ENCODE measurements at regions not wholly inside any gene's neighbourhood (a gene's known extent, or its start where the extent isn't known, plus 50 kb on each side); places are given as distances from the start of the nearest gene placed in this dataset.

- intact Hi-C loops (cut with micrococcal nuclease; ENCODE audit: unreplicated experiment), result no loop called here
- Histone ChIP-seq H3K4me3 (ENCODE audit: low read depth, low read length) (no peak overlapping the region), H3K27me3 (replicated peaks; ENCODE audit: control insufficient read depth, insufficient read depth, low read length) (no peaks in the 10 kb centered on the region), H3K4me1 (peaks cover 20% of the 10 kb centered on the region), H3K36me3 (ENCODE audit: control insufficient read depth, insufficient read depth, low read length) (no peaks in the 10 kb centered on the region), H3K9me3 (no peaks in the 10 kb centered on the region)
- peaks cover 19% of the 10 kb centered on the region for H3K4me1 Mint-ChIP-seq (ENCODE audit: low read depth, unreplicated experiment)
- DNase-seq, result no peak
- POLR2A ChIA-PET, result no interaction called here
- H3K9me3 Mint-ChIP-seq (ENCODE audit: unreplicated experiment), result peaks cover 9% of the 10 kb centered on the region
- H3K27ac Mint-ChIP-seq (ENCODE audit: unreplicated experiment), result no peak overlapping the region
- H3K4me3 Mint-ChIP-seq (ENCODE audit: unreplicated experiment), result no peak overlapping the region
- CTCF ChIA-PET, result no interaction called here
- H3K27me3 Mint-ChIP-seq (ENCODE audit: insufficient read depth, unreplicated experiment), result no peaks in the 10 kb centered on the region
- no TSS peak for BruUV-seq (replicated peaks)
- H3K36me3 Mint-ChIP-seq (ENCODE audit: insufficient read depth, unreplicated experiment), result no peaks in the 10 kb centered on the region
- TF ChIP-seq, protein P1, sequence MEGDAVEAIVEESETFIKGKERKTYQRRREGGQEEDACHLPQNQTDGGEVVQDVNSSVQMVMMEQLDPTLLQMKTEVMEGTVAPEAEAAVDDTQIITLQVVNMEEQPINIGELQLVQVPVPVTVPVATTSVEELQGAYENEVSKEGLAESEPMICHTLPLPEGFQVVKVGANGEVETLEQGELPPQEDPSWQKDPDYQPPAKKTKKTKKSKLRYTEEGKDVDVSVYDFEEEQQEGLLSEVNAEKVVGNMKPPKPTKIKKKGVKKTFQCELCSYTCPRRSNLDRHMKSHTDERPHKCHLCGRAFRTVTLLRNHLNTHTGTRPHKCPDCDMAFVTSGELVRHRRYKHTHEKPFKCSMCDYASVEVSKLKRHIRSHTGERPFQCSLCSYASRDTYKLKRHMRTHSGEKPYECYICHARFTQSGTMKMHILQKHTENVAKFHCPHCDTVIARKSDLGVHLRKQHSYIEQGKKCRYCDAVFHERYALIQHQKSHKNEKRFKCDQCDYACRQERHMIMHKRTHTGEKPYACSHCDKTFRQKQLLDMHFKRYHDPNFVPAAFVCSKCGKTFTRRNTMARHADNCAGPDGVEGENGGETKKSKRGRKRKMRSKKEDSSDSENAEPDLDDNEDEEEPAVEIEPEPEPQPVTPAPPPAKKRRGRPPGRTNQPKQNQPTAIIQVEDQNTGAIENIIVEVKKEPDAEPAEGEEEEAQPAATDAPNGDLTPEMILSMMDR (IDR thresholded peaks at IDR 0.05; ENCODE audit: insufficient read depth in 1 of 2, low read depth in 1 of 2, low read length in 1 of 2, severe bottlenecking in 1 of 2, unreplicated experiment in 1 of 2), result no peak
Measured at GRCh38 chr7:28348636-28349035, 63.7 kb upstream of the CREB5 start.

DNA sequence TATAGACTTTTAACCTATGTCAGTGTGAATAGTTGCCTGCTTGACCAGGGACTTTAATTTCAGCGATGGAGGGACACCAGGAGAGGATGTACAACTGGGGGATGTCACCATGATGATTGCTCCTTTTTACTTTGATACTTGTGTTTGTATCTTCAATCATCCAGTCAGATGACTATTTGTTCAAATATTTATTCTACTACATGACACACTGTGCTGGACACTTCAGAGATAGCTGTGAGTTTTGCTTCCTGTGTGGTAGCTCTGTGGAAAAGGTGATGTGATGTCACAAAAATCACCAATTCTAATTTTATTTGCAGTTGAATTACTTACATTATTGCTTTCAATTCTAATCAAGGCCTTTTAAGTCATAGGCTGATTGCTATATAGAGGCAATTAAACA is 62.7 kb upstream of the CREB5 start:
- CTCF ChIA-PET, result no interaction called here
- intact Hi-C loops (cut with micrococcal nuclease; ENCODE audit: unreplicated experiment), result no loop called here

GRCh38 chr7:28350662-28351061 is 61.7 kb upstream of the CREB5 start:
- Histone ChIP-seq H3K4me1 (peaks cover 20% of the 10 kb centered on the region), H3K27me3 (replicated peaks; ENCODE audit: control insufficient read depth, insufficient read depth, low read length) (no peaks in the 10 kb centered on the region), H3K9me3 (no peaks in the 10 kb centered on the region), H3K36me3 (ENCODE audit: control insufficient read depth, insufficient read depth, low read length) (no peaks in the 10 kb centered on the region), H3K4me3 (ENCODE audit: low read depth, low read length) (no peak overlapping the region)
- peaks cover 9% of the 10 kb centered on the region for H3K9me3 Mint-ChIP-seq (ENCODE audit: unreplicated experiment)
- TF ChIP-seq, protein P1 (IDR thresholded peaks at IDR 0.05; ENCODE audit: insufficient read depth in 1 of 2, low read depth in 1 of 2, low read length in 1 of 2, severe bottlenecking in 1 of 2, unreplicated experiment in 1 of 2), result no peak
- H3K4me1 Mint-ChIP-seq (ENCODE audit: low read depth, unreplicated experiment), result peaks cover 19% of the 10 kb centered on the region
- intact Hi-C loops (cut with micrococcal nuclease; ENCODE audit: unreplicated experiment), result no loop called here
- CTCF ChIA-PET, result interaction anchor here (0.6 to 0.9 kb wide), 2 partner anchors 51 to 289 kb away, joined by 3 read pairs; no protein-coding TSS in a partner anchor
- H3K27me3 Mint-ChIP-seq (ENCODE audit: insufficient read depth, unreplicated experiment), result no peaks in the 10 kb centered on the region
- peak overlapping the region; percentile 13 for H3K4me3 Mint-ChIP-seq (ENCODE audit: unreplicated experiment)
- BruUV-seq (replicated peaks), result no TSS peak
- POLR2A ChIA-PET, result no interaction called here
- no peak for DNase-seq
- no peak overlapping the region for H3K27ac Mint-ChIP-seq (ENCODE audit: unreplicated experiment)
- no peaks in the 10 kb centered on the region for H3K36me3 Mint-ChIP-seq (ENCODE audit: insufficient read depth, unreplicated experiment)

More for the DNA sequence above, 62.7 kb upstream of the CREB5 start:
- peaks cover 20% of the 10 kb centered on the region for H3K4me1 ChIP-seq
- Mint-ChIP-seq H3K36me3 (ENCODE audit: insufficient read depth, unreplicated experiment) (no peaks in the 10 kb centered on the region), H3K4me3 (ENCODE audit: unreplicated experiment) (no peak overlapping the region), H3K27ac (ENCODE audit: unreplicated experiment) (no peak overlapping the region), H3K9me3 (ENCODE audit: unreplicated experiment) (peaks cover 9% of the 10 kb centered on the region), H3K27me3 (ENCODE audit: insufficient read depth, unreplicated experiment) (no peaks in the 10 kb centered on the region), H3K4me1 (ENCODE audit: low read depth, unreplicated experiment) (peaks cover 19% of the 10 kb centered on the region)
- TF ChIP-seq, protein P1 (IDR thresholded peaks at IDR 0.05; ENCODE audit: insufficient read depth in 1 of 2, low read depth in 1 of 2, low read length in 1 of 2, severe bottlenecking in 1 of 2, unreplicated experiment in 1 of 2), result no peak
- no TSS peak for BruUV-seq (replicated peaks)
- POLR2A ChIA-PET, result no interaction called here
- H3K9me3 ChIP-seq, result no peaks in the 10 kb centered on the region
- no peak overlapping the region for H3K4me3 ChIP-seq (ENCODE audit: low read depth, low read length)
- H3K27me3 ChIP-seq (replicated peaks; ENCODE audit: control insufficient read depth, insufficient read depth, low read length), result no peaks in the 10 kb centered on the region
- H3K36me3 ChIP-seq (ENCODE audit: control insufficient read depth, insufficient read depth, low read length), result no peaks in the 10 kb centered on the region
- no peak for DNase-seq
